Osteocyte (in vitro differentiated cells): ENCODE measurements at regions not wholly inside any gene's neighbourhood (a gene's known extent, or its start where the extent isn't known, plus 50 kb on each side); places are given as distances from the start of the nearest gene placed in this dataset.

Source experiments
- DNase-seq: peaks from one replicate; pipeline ENCODE4 v3.0.0; 2021; ENCODE audit warnings: mixed read lengths; ENCODE audit not compliant: unreplicated experiment; ENCODE audit errors: extremely low spot score
- H3K27ac Mint-ChIP-seq: one replicate; pipeline ENCODE4 v1.8.0; 2021; ENCODE audit warnings: mild to moderate bottlenecking, mixed read lengths; ENCODE audit not compliant: unreplicated experiment
- H3K27me3 Mint-ChIP-seq: one replicate; pipeline ENCODE4 v1.8.0; 2021; ENCODE audit warnings: mixed read lengths; ENCODE audit not compliant: unreplicated experiment
- H3K36me3 Mint-ChIP-seq: one replicate; pipeline ENCODE4 v1.8.0; 2021; ENCODE audit warnings: mixed read lengths; ENCODE audit not compliant: unreplicated experiment
- H3K4me1 Mint-ChIP-seq: one replicate; pipeline ENCODE4 v1.8.0; 2021; ENCODE audit warnings: mixed read lengths; ENCODE audit not compliant: unreplicated experiment
- H3K4me3 Mint-ChIP-seq: one replicate; pipeline ENCODE4 v1.8.0; 2021; ENCODE audit warnings: mild to moderate bottlenecking, moderate library complexity, mixed read lengths; ENCODE audit not compliant: unreplicated experiment
- H3K9me3 Mint-ChIP-seq: one replicate; pipeline ENCODE4 v1.8.0; 2021; ENCODE audit warnings: mixed read lengths; ENCODE audit not compliant: unreplicated experiment
- TF ChIP-seq, protein P1 (sequence below): fragments of 200-600 bp; sonication (generic); IDR thresholded peaks from 2 replicates; pipeline ENCODE4 v1.5.0; 2021; ENCODE audit warnings: antibody characterized with exemption, mild to moderate bottlenecking, moderate library complexity

DNA sequence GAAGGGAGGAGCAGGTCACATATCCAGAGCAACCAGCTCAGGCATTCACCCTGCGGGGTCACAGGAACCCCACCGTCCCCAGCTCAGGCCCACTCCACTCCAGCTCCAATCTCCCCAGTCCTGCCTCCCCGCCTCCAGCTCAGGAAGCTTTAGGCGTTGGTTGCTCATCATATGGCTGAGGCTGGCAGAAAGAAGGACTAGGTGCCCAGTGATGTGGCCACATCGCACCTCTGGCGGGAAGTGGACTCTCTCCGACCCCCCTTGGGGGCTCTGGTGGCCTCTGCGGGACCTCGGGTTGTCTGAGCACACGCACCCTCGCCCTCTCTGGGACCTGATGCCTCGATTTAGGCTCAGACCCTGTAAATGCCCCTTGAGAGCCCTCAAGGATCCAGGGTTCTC lies 187.7 kb downstream of the ZFP36L2 start:
- no peak for DNase-seq
- Mint-ChIP-seq H3K4me3 (no peak overlapping the region), H3K4me1 (peaks cover 59% of the 10 kb centered on the region), H3K36me3 (no peaks in the 10 kb centered on the region), H3K27me3 (no peaks in the 10 kb centered on the region), H3K9me3 (no peaks in the 10 kb centered on the region), H3K27ac (peak overlapping the region; percentile 34)
- TF ChIP-seq, protein P1, sequence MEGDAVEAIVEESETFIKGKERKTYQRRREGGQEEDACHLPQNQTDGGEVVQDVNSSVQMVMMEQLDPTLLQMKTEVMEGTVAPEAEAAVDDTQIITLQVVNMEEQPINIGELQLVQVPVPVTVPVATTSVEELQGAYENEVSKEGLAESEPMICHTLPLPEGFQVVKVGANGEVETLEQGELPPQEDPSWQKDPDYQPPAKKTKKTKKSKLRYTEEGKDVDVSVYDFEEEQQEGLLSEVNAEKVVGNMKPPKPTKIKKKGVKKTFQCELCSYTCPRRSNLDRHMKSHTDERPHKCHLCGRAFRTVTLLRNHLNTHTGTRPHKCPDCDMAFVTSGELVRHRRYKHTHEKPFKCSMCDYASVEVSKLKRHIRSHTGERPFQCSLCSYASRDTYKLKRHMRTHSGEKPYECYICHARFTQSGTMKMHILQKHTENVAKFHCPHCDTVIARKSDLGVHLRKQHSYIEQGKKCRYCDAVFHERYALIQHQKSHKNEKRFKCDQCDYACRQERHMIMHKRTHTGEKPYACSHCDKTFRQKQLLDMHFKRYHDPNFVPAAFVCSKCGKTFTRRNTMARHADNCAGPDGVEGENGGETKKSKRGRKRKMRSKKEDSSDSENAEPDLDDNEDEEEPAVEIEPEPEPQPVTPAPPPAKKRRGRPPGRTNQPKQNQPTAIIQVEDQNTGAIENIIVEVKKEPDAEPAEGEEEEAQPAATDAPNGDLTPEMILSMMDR: no peak

DNA sequence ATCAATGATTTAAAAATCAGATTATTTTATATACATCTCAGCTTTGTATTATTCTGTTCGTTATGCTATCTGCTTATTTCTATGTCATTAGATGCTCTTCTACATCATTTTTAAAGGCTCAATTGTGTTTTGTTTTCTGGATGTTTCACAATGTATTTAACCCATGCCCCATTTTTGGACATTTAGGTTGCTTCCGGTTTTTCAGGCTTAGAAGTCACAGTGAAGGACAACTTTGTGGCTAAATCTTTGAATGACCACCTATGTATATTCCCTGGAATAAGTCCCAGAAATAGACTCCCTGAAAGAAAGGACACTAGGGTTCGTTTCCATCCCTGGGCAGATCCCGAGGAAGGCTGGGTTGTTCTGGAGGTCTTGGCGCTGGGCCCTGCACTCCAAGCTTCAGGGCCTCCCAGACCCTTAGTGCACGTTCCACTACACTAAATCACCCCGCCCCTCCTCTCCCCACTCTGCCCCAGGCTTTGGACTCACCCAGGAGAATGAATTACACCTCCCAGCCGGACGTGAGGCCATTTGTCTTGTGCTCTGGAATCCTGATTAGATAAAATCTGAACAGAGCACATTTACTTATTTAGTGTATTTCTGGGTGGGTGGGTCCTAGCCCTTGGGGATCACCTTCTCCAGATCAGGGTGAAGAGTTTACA lies 188.2 kb downstream of the ZFP36L2 start:
- H3K27me3 Mint-ChIP-seq: no peaks in the 10 kb centered on the region

DNA sequence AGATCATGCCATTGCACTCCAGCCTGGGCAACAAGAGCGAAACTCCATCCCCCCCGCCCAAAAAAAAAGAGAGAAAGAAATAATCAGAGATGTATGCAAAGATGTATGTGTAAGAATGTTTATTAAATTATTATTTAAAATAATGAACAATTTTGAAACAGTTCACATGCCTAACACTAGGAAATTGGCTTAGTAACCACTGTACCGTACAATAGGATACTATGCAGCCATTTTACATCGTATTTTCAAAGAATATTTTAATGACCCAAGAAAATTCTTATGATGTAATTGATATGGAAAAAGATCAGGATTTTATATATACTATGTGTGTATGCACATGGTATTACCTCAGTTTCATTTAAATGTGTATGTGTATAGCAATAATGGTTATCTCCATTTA lies 190.5 kb downstream of the ZFP36L2 start:
- Mint-ChIP-seq H3K27me3 (no peaks in the 10 kb centered on the region), H3K27ac (no peak overlapping the region), H3K4me3 (no peak overlapping the region), H3K4me1 (peaks cover 32% of the 10 kb centered on the region), H3K36me3 (no peaks in the 10 kb centered on the region), H3K9me3 (no peaks in the 10 kb centered on the region)
- TF ChIP-seq, protein P1: peak; percentile 15
- no peak for DNase-seq

More for the DNA sequence above, 188.2 kb downstream of the ZFP36L2 start:
- H3K27ac Mint-ChIP-seq: peak overlapping the region; percentile 34
- peaks cover 54% of the 10 kb centered on the region for H3K4me1 Mint-ChIP-seq
- H3K9me3 Mint-ChIP-seq: no peaks in the 10 kb centered on the region
- TF ChIP-seq, protein P1: no peak
- H3K4me3 Mint-ChIP-seq: no peak overlapping the region
- DNase-seq: no peak
- no peaks in the 10 kb centered on the region for H3K36me3 Mint-ChIP-seq

DNA sequence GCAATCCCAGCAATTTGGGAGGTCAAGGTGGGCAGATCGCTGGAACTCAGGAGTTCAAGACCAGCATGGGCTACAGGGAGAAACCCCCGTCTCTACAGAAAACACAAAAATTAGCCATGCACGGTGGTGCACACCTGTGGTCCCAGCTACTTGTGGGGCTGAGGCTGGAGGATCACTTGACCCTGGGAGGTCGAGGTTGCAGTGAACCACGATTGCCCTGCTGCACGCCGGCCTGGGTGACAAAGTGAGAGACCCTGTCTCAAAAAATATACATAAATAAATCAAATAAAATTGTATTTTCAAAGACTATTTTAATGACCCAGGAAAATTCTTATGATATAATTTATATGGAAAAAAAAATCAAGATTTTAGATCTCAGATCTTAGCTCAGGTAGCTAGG lies 191.5 kb downstream of the ZFP36L2 start:
- no peak overlapping the region for H3K27ac Mint-ChIP-seq
- TF ChIP-seq, protein P1: no peak
- no peak for DNase-seq

DNA sequence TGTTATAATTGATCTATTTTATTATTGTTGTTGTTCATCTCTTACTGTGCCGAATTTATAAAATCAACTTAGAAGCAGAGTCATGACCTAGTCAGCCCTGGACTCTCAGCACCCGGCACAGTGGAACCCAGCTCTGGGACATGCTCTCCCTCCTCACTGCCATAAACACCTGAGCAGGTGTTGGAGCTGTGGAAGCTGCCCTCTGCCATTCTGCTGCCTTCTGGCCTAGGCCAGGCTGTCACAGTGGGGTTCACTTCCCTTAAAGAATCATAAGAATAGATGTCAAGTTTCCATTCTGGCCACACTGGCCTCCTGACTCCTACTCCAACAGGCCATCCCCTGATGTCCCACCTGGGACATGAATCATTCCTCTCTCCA lies 192.2 kb downstream of the ZFP36L2 start:
- H3K27ac Mint-ChIP-seq: no peak overlapping the region
- no peak overlapping the region for H3K4me3 Mint-ChIP-seq
- TF ChIP-seq, protein P1: no peak
- no peaks in the 10 kb centered on the region for H3K36me3 Mint-ChIP-seq
- no peaks in the 10 kb centered on the region for H3K27me3 Mint-ChIP-seq
- H3K4me1 Mint-ChIP-seq: peaks cover 18% of the 10 kb centered on the region
- DNase-seq: no peak
- no peaks in the 10 kb centered on the region for H3K9me3 Mint-ChIP-seq

More for the DNA sequence above, 191.5 kb downstream of the ZFP36L2 start:
- no peaks in the 10 kb centered on the region for H3K36me3 Mint-ChIP-seq
- no peak overlapping the region for H3K4me3 Mint-ChIP-seq
- H3K27me3 Mint-ChIP-seq: no peaks in the 10 kb centered on the region
- H3K9me3 Mint-ChIP-seq: no peaks in the 10 kb centered on the region
- peaks cover 22% of the 10 kb centered on the region for H3K4me1 Mint-ChIP-seq
